ENCODE measurements at regions not wholly inside any gene's neighbourhood (a gene's known extent, or its start where the extent isn't known, plus 50 kb on each side); places are given as distances from the start of the nearest gene placed in this dataset.

- TF ChIP-seq CTCF (IDR thresholded peaks at IDR 0.05; ENCODE audit: borderline replicate concordance, extremely low read depth, low read length, poor library complexity, severe bottlenecking) (no peak), EZH2 (IDR thresholded peaks at IDR 0.05; ENCODE audit: borderline replicate concordance, low read depth, low read length, severe bottlenecking) (no peak)
These were observed 338.8 kb upstream of the REG3G start for GRCh38 chr2:78686625-78687153.

Measured in DND-41 (cell line).